H9 (cell line): ENCODE measurements at regions not wholly inside any gene's neighbourhood (a gene's known extent, or its start where the extent isn't known, plus 50 kb on each side); places are given as distances from the start of the nearest gene placed in this dataset.

Experiments used
- DNase-seq: peaks from one replicate; pipeline ENCODE4 v3.0.0-alpha.2; 2017
- H2AFZ ChIP-seq: one replicate; pipeline ENCODE4 v1.6.1; 2013; ENCODE audit warnings: mild to moderate bottlenecking, low read length, control low read depth, moderate library complexity
- H2AK5ac ChIP-seq: 2 replicates; pipeline ENCODE4 v1.6.1; 2013; ENCODE audit warnings: low read length, control low read depth, mixed read lengths; ENCODE audit not compliant: insufficient read length
- H2BK120ac ChIP-seq: one replicate; pipeline ENCODE4 v1.6.1; 2013; ENCODE audit warnings: low read depth, mild to moderate bottlenecking, low read length, control low read depth, inconsistent platforms; ENCODE audit not compliant: poor library complexity, severe bottlenecking
- H2BK12ac ChIP-seq: 2 replicates; pipeline ENCODE4 v1.6.1; 2013; ENCODE audit warnings: low read length, control low read depth, mixed read lengths, low read depth; ENCODE audit not compliant: insufficient read length
- H2BK15ac ChIP-seq: 2 replicates; pipeline ENCODE4 v1.6.1; 2013; ENCODE audit warnings: low read depth, low read length, control low read depth
- H2BK20ac ChIP-seq: one replicate; pipeline ENCODE4 v1.6.1; 2013; ENCODE audit warnings: low read depth, mild to moderate bottlenecking, low read length, control low read depth, inconsistent platforms; ENCODE audit not compliant: poor library complexity, severe bottlenecking
- H2BK5ac ChIP-seq: 2 replicates; pipeline ENCODE4 v1.6.1; 2013; ENCODE audit warnings: low read length, control low read depth, mixed read lengths; ENCODE audit not compliant: insufficient read length
- H3K14ac ChIP-seq: 2 replicates; pipeline ENCODE4 v1.6.1; 2013; ENCODE audit warnings: low read length, control low read depth; ENCODE audit not compliant: insufficient read depth
- H3K18ac ChIP-seq: 2 replicates; pipeline ENCODE4 v1.6.1; 2013; ENCODE audit warnings: low read depth, mild to moderate bottlenecking, mixed read lengths, low read length, control low read depth; ENCODE audit not compliant: insufficient read length
- H3K23ac ChIP-seq: 2 replicates; pipeline ENCODE4 v1.6.1; 2013; ENCODE audit warnings: low read length, control low read depth, mixed read lengths, low read depth; ENCODE audit not compliant: insufficient read length
- H3K23me2 ChIP-seq: 2 replicates; pipeline ENCODE4 v1.6.1; 2013; ENCODE audit warnings: low read depth, mild to moderate bottlenecking, mixed read lengths, low read length, control low read depth; ENCODE audit not compliant: insufficient read length, poor library complexity, severe bottlenecking
- H3K27ac ChIP-seq: 2 replicates; pipeline ENCODE4 v1.5.1; 2013; ENCODE audit warnings: low read length, control low read depth, mixed read lengths, low read depth; ENCODE audit not compliant: insufficient read length
- H3K27me3 ChIP-seq: 2 replicates; pipeline ENCODE4 v1.6.1; 2013; ENCODE audit warnings: low read length, control low read depth, inconsistent platforms; ENCODE audit not compliant: insufficient read depth
- H3K4ac ChIP-seq: 2 replicates; pipeline ENCODE4 v1.6.1; 2013; ENCODE audit warnings: low read depth, mild to moderate bottlenecking, control low read depth, inconsistent platforms, low read length, moderate library complexity
- H3K4me1 ChIP-seq: 2 replicates; pipeline ENCODE4 v1.6.1; 2013; ENCODE audit warnings: low read length, control low read depth, inconsistent platforms; ENCODE audit not compliant: insufficient read depth
- H3K4me2 ChIP-seq: 2 replicates; pipeline ENCODE4 v1.6.1; 2013; ENCODE audit warnings: low read length, control low read depth, mixed read lengths; ENCODE audit not compliant: insufficient read length, insufficient read depth
- H3K56ac ChIP-seq: 2 replicates; pipeline ENCODE4 v1.6.1; 2013; ENCODE audit warnings: low read depth, mild to moderate bottlenecking, mixed read lengths, low read length, control low read depth; ENCODE audit not compliant: insufficient read length
- H3K79me1 ChIP-seq: 2 replicates; pipeline ENCODE4 v1.6.1; 2013; ENCODE audit warnings: low read depth, mild to moderate bottlenecking, moderate library complexity, low read length, control low read depth, inconsistent platforms; ENCODE audit not compliant: insufficient read depth, poor library complexity, severe bottlenecking
- H3K79me2 ChIP-seq: 2 replicates; pipeline ENCODE4 v1.6.1; 2013; ENCODE audit warnings: low read length, control low read depth, inconsistent platforms; ENCODE audit not compliant: insufficient read depth
- H3K9ac ChIP-seq: 2 replicates; pipeline ENCODE4 v1.6.1; 2013; ENCODE audit warnings: low read length, control low read depth, mixed read lengths; ENCODE audit not compliant: insufficient read length; ENCODE audit errors: extremely low read depth
- H3K9me3 ChIP-seq: one replicate; pipeline ENCODE4 v1.6.1; 2013; ENCODE audit warnings: low read depth, low read length, inconsistent platforms; ENCODE audit not compliant: control insufficient read depth
- H3T11ph ChIP-seq: one replicate; pipeline ENCODE4 v1.6.1; 2013; ENCODE audit warnings: mild to moderate bottlenecking, low read length, control low read depth, inconsistent platforms
- H4K20me1 ChIP-seq: one replicate; pipeline ENCODE4 v1.6.1; 2013; ENCODE audit not compliant: control insufficient read depth, insufficient read length, insufficient read depth
- H4K5ac ChIP-seq: 2 replicates; pipeline ENCODE4 v1.6.1; 2013; ENCODE audit warnings: low read depth, mild to moderate bottlenecking, mixed read lengths, low read length, control low read depth; ENCODE audit not compliant: insufficient read length
- H4K8ac ChIP-seq: replicated peaks from 2 replicates; pipeline ENCODE4 v1.6.1; 2013; ENCODE audit warnings: low read length, control low read depth, mixed read lengths, low read depth; ENCODE audit not compliant: insufficient read length
- H4K91ac ChIP-seq: 2 replicates; pipeline ENCODE4 v1.6.1; 2013; ENCODE audit warnings: low read depth, mild to moderate bottlenecking, moderate library complexity, mixed read lengths, low read length, control low read depth; ENCODE audit not compliant: insufficient read length
- H3K27ac Mint-ChIP-seq, 3 experiments: 2 replicates in 2 of 3; 3 replicates in 1 of 3; pipeline ENCODE4 v1.8.0; 2020 to 2021; ENCODE audit warnings: mixed read lengths in 3 of 3, mild to moderate bottlenecking in 1 of 3, moderate library complexity in 1 of 3
- H3K27me3 Mint-ChIP-seq: 2 replicates; pipeline ENCODE4 v1.8.0; 2021; ENCODE audit warnings: low read depth, mild to moderate bottlenecking, moderate library complexity, mixed read lengths
- H3K36me3 Mint-ChIP-seq, 3 experiments: 2 replicates in 2 of 3; 3 replicates in 1 of 3; pipeline ENCODE4 v1.8.0; 2020 to 2021; ENCODE audit warnings: low read depth in 3 of 3, mixed read lengths in 3 of 3; ENCODE audit not compliant: insufficient read depth in 1 of 3
- H3K4me1 Mint-ChIP-seq, 2 experiments: 2 replicates each; pipeline ENCODE4 v1.8.0; 2020; ENCODE audit warnings: mixed read lengths in 2 of 2
- H3K4me3 Mint-ChIP-seq, 2 experiments: 2 replicates in 1 of 2; 3 replicates in 1 of 2; pipeline ENCODE4 v1.8.0; 2020 to 2021; ENCODE audit warnings: mild to moderate bottlenecking in 2 of 2, mixed read lengths in 2 of 2, moderate library complexity in 1 of 2
- H3K9me3 Mint-ChIP-seq, 2 experiments: 2 replicates in 1 of 2; 3 replicates in 1 of 2; pipeline ENCODE4 v1.8.0; 2020; ENCODE audit warnings: mild to moderate bottlenecking in 2 of 2, mixed read lengths in 2 of 2, moderate library complexity in 1 of 2
- TF ChIP-seq, protein P1 (sequence below): fragments of 200-600 bp; sonication (generic); conservative IDR thresholded peaks from 3 replicates; pipeline ENCODE4 v1.8.0; 2021; ENCODE audit warnings: antibody characterized with exemption, mild to moderate bottlenecking

DNA sequence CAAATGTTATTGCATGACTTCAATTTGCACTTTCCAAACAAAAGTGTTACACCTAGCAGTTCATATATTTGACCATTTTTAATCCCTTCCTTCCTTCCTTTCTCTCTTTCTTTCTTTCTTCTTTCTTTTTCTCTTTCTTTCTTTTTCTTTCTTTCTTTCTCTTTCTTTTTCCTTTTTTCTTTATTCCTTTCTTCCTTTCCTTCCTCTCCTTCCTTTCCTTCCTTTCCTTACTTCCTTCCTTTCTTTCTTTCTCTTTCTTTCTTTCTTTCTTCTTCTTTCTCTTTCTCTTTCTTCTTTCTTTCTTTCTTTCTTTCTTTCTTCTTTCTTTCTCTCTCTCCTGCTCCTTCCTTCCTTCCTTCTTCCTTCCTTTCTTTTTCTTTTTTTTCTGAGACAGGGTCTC lies 146.7 kb upstream of the ALKAL2 start:
- TF ChIP-seq, protein P1, sequence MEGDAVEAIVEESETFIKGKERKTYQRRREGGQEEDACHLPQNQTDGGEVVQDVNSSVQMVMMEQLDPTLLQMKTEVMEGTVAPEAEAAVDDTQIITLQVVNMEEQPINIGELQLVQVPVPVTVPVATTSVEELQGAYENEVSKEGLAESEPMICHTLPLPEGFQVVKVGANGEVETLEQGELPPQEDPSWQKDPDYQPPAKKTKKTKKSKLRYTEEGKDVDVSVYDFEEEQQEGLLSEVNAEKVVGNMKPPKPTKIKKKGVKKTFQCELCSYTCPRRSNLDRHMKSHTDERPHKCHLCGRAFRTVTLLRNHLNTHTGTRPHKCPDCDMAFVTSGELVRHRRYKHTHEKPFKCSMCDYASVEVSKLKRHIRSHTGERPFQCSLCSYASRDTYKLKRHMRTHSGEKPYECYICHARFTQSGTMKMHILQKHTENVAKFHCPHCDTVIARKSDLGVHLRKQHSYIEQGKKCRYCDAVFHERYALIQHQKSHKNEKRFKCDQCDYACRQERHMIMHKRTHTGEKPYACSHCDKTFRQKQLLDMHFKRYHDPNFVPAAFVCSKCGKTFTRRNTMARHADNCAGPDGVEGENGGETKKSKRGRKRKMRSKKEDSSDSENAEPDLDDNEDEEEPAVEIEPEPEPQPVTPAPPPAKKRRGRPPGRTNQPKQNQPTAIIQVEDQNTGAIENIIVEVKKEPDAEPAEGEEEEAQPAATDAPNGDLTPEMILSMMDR = no peak
- Histone ChIP-seq H3K14ac (no peak overlapping the region), H3K4me2 (no peak overlapping the region), H3K23me2 (no peaks in the 10 kb centered on the region), H2AK5ac (no peak overlapping the region), H3K4ac (no peak overlapping the region), H2BK5ac (no peak overlapping the region), H4K91ac (no peak overlapping the region), H3K9ac (no peak overlapping the region), H2BK20ac (no peak overlapping the region), H2BK15ac (no peak overlapping the region), H4K5ac (no peak overlapping the region), H3K4me1 (no peaks in the 10 kb centered on the region), H3K23ac (no peak overlapping the region), H3K79me1 (no peaks in the 10 kb centered on the region), H3K18ac (no peak overlapping the region), H2BK12ac (no peak overlapping the region), H4K20me1 (no peaks in the 10 kb centered on the region), H3K56ac (no peak overlapping the region), H3K27ac (no peak overlapping the region), H2BK120ac (no peak overlapping the region), H2AFZ (no peak overlapping the region), H3K27me3 (no peaks in the 10 kb centered on the region), H3K79me2 (no peaks in the 10 kb centered on the region), H3K9me3 (no peaks in the 10 kb centered on the region), H4K8ac (no peak overlapping the region), H3T11ph (no peak overlapping the region)
- peak overlapping the region in 1 of 3 experiments; percentile 44; a peak in 2 of 7 replicates for H3K27ac Mint-ChIP-seq
- H3K4me3 Mint-ChIP-seq = no peak overlapping the region; a peak in 1 of 5 replicates
- no peaks in the 10 kb centered on the region for H3K9me3 Mint-ChIP-seq
- H3K27me3 Mint-ChIP-seq = peaks cover 7% of the 10 kb centered on the region
- no peak for DNase-seq
- no peaks in the 10 kb centered on the region for H3K36me3 Mint-ChIP-seq
- H3K4me1 Mint-ChIP-seq = peaks cover 25 to 27% of the 10 kb centered on the region in 2 experiments
